A204.1 (cell line): ENCODE measurements at regions not wholly inside any gene's neighbourhood (a gene's known extent, or its start where the extent isn't known, plus 50 kb on each side); places are given as distances from the start of the nearest gene placed in this dataset.

Experiments
- FAIRE-seq: peaks from 2 replicates; lab custom pipeline; 2012; peaks lifted over from hg19 to GRCh38; lab: Jason Lieb, UNC

- FAIRE-seq = no peak
Measured at GRCh38 chr15:29422606-29423005, 153.0 kb upstream of the NSMCE3 start.

- no peak for FAIRE-seq
Measured at GRCh38 chr15:29420188-29420587, 150.6 kb upstream of the NSMCE3 start.

- no peak for FAIRE-seq
Measured at GRCh38 chr15:29418931-29419330, 149.3 kb upstream of the NSMCE3 start.

GRCh38 chr15:29418178-29418577, 148.6 kb upstream of the NSMCE3 start:
- FAIRE-seq = no peak

GRCh38 chr15:29411299-29411698, 141.7 kb upstream of the NSMCE3 start:
- FAIRE-seq = no peak

GRCh38 chr15:29410338-29410737, 140.7 kb upstream of the NSMCE3 start:
- FAIRE-seq = no peak

- FAIRE-seq = no peak
Measured at GRCh38 chr15:29409890-29410289, 140.3 kb upstream of the NSMCE3 start.

GRCh38 chr15:29405564-29405963, 135.9 kb upstream of the NSMCE3 start:
- FAIRE-seq = no peak

GRCh38 chr15:29403772-29404171, 134.2 kb upstream of the NSMCE3 start:
- no peak for FAIRE-seq

GRCh38 chr15:29401644-29402043, 132.0 kb upstream of the NSMCE3 start:
- FAIRE-seq = no peak

- FAIRE-seq = no peak
Measured at GRCh38 chr15:29400701-29401100, 131.1 kb upstream of the NSMCE3 start.

GRCh38 chr15:29398907-29399306, 129.3 kb upstream of the NSMCE3 start:
- FAIRE-seq = no peak

- FAIRE-seq = no peak
Measured at GRCh38 chr15:29396176-29396811, 126.7 kb upstream of the NSMCE3 start.

GRCh38 chr15:29393443-29393842, 123.8 kb upstream of the NSMCE3 start:
- FAIRE-seq = no peak

- FAIRE-seq = no peak
Measured at GRCh38 chr15:29392358-29392757, 122.7 kb upstream of the NSMCE3 start.

- no peak for FAIRE-seq
Measured at GRCh38 chr15:29390051-29390450, 120.4 kb upstream of the NSMCE3 start.

GRCh38 chr15:29386523-29386922, 116.9 kb upstream of the NSMCE3 start:
- no peak for FAIRE-seq

GRCh38 chr15:29383367-29383766, 113.7 kb upstream of the NSMCE3 start:
- FAIRE-seq = no peak

GRCh38 chr15:29382862-29383261, 113.2 kb upstream of the NSMCE3 start:
- no peak for FAIRE-seq

- FAIRE-seq = no peak
Measured at GRCh38 chr15:29380466-29380865, 110.8 kb upstream of the NSMCE3 start.

GRCh38 chr15:29379647-29380046, 110.0 kb upstream of the NSMCE3 start:
- no peak for FAIRE-seq

- FAIRE-seq = no peak
Measured at GRCh38 chr15:29377161-29377560, 107.5 kb upstream of the NSMCE3 start.

GRCh38 chr15:29376590-29376989, 107.0 kb upstream of the NSMCE3 start:
- no peak for FAIRE-seq

- no peak for FAIRE-seq
Measured at GRCh38 chr15:29369261-29369660, 99.6 kb upstream of the NSMCE3 start.
